ENCODE measurements at regions not wholly inside any gene's neighbourhood (a gene's known extent, or its start where the extent isn't known, plus 50 kb on each side); places are given as distances from the start of the nearest gene placed in this dataset.

DNA sequence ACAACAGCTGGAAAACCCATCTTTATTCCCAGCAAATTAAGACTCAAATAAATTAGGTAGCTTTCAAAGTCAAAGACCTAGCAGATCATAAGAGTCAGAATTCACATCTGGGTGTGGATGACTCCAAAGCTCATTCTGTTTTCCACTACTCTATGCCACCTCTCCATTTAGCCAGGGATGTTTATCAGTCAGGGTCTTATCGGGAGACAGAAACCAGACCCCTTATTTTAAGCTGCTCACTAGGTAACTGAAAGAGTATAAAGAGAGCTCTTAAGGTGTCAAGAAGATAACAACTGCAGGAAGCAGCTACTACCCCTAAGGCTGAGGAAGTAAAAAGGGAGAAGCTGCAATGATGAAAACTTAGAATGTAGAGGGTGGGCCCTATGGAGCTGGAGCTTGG, 333.7 kb upstream of the KLF3 start:
- DNase-seq: no peak
- Histone ChIP-seq H4K91ac (ENCODE audit: low read depth, low read length) (no peak overlapping the region), H2BK5ac (ENCODE audit: low read depth, low read length, poor library complexity) (no peak overlapping the region), H3K18ac (ENCODE audit: low read length) (no peak overlapping the region), H2AFZ (ENCODE audit: insufficient read depth, low read length, poor library complexity) (no peak overlapping the region), H3K4ac (ENCODE audit: low read depth, low read length) (no peak overlapping the region), H3K14ac (ENCODE audit: low read length) (no peak overlapping the region), H3K27me3 (ENCODE audit: insufficient read depth, low read length) (no peaks in the 10 kb centered on the region), H3K23ac (ENCODE audit: low read length) (no peak overlapping the region), H3K4me2 (ENCODE audit: low read length) (no peak overlapping the region), H2BK12ac (ENCODE audit: low read length) (no peak overlapping the region), H3K9me3 (ENCODE audit: insufficient read depth, low read depth, low read length) (no peaks in the 10 kb centered on the region), H3K9ac (ENCODE audit: low read length) (no peak overlapping the region), H3K79me2 (ENCODE audit: control insufficient read depth, insufficient read depth, low read length, poor library complexity) (peaks cover 2% of the 10 kb centered on the region), H3K4me3 (ENCODE audit: low read depth, low read length) (no peak overlapping the region), H3K4me1 (ENCODE audit: control insufficient read depth in 1 of 2, insufficient read depth in 2 of 2, low read length in 2 of 2) (peaks cover 8 to 14% of the 10 kb centered on the region in 2 experiments), H4K8ac (ENCODE audit: low read depth, low read length) (no peak overlapping the region), H3K36me3 (ENCODE audit: control insufficient read depth in 1 of 2, insufficient read depth in 2 of 2, low read length in 2 of 2) (no peaks in the 10 kb centered on the region), H2AK5ac (ENCODE audit: low read length) (no peak overlapping the region), H2BK120ac (ENCODE audit: insufficient read depth, low read length, poor library complexity) (no peak overlapping the region), H3K79me1 (ENCODE audit: low read length) (no peaks in the 10 kb centered on the region), H4K12ac (ENCODE audit: low read depth, low read length) (no peak overlapping the region), H3K27ac (ENCODE audit: low read depth, low read length) (no peak overlapping the region)
- no CpG with 5 or more reads among the region's 1 CpG for WGBS (ENCODE audit: extremely low coverage, insufficient coverage, insufficient read length)

DNA sequence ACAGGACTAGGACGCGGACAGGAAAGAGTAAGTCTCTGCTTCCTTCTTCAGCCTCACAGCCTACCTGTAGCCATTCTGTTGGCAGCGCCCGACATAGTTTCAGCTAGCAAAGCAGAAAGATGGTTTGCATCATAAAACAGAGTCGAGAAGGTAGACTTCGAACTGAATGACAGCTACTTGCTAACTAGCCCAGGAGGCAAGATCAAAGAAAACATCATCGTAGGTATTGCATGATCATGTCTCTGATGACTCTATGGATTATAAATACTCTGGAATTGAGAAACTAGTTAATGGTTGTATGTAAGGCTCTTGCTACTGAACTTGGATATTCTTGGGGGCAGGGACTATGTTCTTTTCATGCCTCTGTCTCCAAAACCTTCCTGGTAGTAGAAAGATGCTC, 333.1 kb upstream of the KLF3 start:
- WGBS (ENCODE audit: extremely low coverage, insufficient coverage, insufficient read length): no CpG with 5 or more reads among the region's 7 CpGs
- Histone ChIP-seq H4K91ac (ENCODE audit: low read depth, low read length) (no peak overlapping the region), H2BK12ac (ENCODE audit: low read length) (no peak overlapping the region), H3K23ac (ENCODE audit: low read length) (no peak overlapping the region), H3K14ac (ENCODE audit: low read length) (no peak overlapping the region), H3K4me3 (ENCODE audit: low read depth, low read length) (no peak overlapping the region), H3K4ac (ENCODE audit: low read depth, low read length) (no peak overlapping the region), H3K27ac (ENCODE audit: low read depth, low read length) (no peak overlapping the region), H3K9me3 (ENCODE audit: insufficient read depth, low read depth, low read length) (no peaks in the 10 kb centered on the region), H2BK5ac (ENCODE audit: low read depth, low read length, poor library complexity) (no peak overlapping the region), H3K36me3 (ENCODE audit: control insufficient read depth in 1 of 2, insufficient read depth in 2 of 2, low read length in 2 of 2) (no peaks in the 10 kb centered on the region), H3K4me1 (ENCODE audit: control insufficient read depth in 1 of 2, insufficient read depth in 2 of 2, low read length in 2 of 2) (peaks cover 8 to 14% of the 10 kb centered on the region in 2 experiments), H4K12ac (ENCODE audit: low read depth, low read length) (no peak overlapping the region), H2BK120ac (ENCODE audit: insufficient read depth, low read length, poor library complexity) (no peak overlapping the region), H3K18ac (ENCODE audit: low read length) (no peak overlapping the region), H3K4me2 (ENCODE audit: low read length) (no peak overlapping the region), H4K8ac (ENCODE audit: low read depth, low read length) (no peak overlapping the region), H2AFZ (ENCODE audit: insufficient read depth, low read length, poor library complexity) (no peak overlapping the region), H3K79me2 (ENCODE audit: control insufficient read depth, insufficient read depth, low read length, poor library complexity) (peaks cover 2% of the 10 kb centered on the region), H2AK5ac (ENCODE audit: low read length) (no peak overlapping the region), H3K27me3 (ENCODE audit: insufficient read depth, low read length) (no peaks in the 10 kb centered on the region), H3K9ac (ENCODE audit: low read length) (no peak overlapping the region), H3K79me1 (ENCODE audit: low read length) (no peaks in the 10 kb centered on the region)
- DNase-seq: no peak

- Histone ChIP-seq H3K36me3 (ENCODE audit: control insufficient read depth in 1 of 2, insufficient read depth in 2 of 2, low read length in 2 of 2) (no peaks in the 10 kb centered on the region), H2BK120ac (ENCODE audit: insufficient read depth, low read length, poor library complexity) (no peak overlapping the region)
- WGBS (ENCODE audit: extremely low coverage, insufficient coverage, insufficient read length): no CpG with 5 or more reads among the region's 4 CpGs
These were observed 331.3 kb upstream of the KLF3 start for GRCh38 chr4:38332699-38333098.

GRCh38 chr4:38333219-38333618, 330.8 kb upstream of the KLF3 start:
- H2AFZ ChIP-seq (ENCODE audit: insufficient read depth, low read length, poor library complexity): no peak overlapping the region
- H2BK5ac ChIP-seq (ENCODE audit: low read depth, low read length, poor library complexity): no peak overlapping the region
- no peak overlapping the region for H3K4ac ChIP-seq (ENCODE audit: low read depth, low read length)
- H3K23ac ChIP-seq (ENCODE audit: low read length): no peak overlapping the region
- H4K12ac ChIP-seq (ENCODE audit: low read depth, low read length): no peak overlapping the region
- no peak overlapping the region for H3K27ac ChIP-seq (ENCODE audit: low read depth, low read length)
- no peak overlapping the region for H3K9ac ChIP-seq (ENCODE audit: low read length)
- no peak overlapping the region for H4K91ac ChIP-seq (ENCODE audit: low read depth, low read length)
- H3K14ac ChIP-seq (ENCODE audit: low read length): no peak overlapping the region
- peaks cover 4 to 9% of the 10 kb centered on the region in 2 experiments for H3K4me1 ChIP-seq (ENCODE audit: control insufficient read depth in 1 of 2, insufficient read depth in 2 of 2, low read length in 2 of 2)
- no peak overlapping the region for H3K4me2 ChIP-seq (ENCODE audit: low read length)
- H4K8ac ChIP-seq (ENCODE audit: low read depth, low read length): no peak overlapping the region
- H2BK120ac ChIP-seq (ENCODE audit: insufficient read depth, low read length, poor library complexity): no peak overlapping the region
- no peaks in the 10 kb centered on the region for H3K79me2 ChIP-seq (ENCODE audit: control insufficient read depth, insufficient read depth, low read length, poor library complexity)
- no peak overlapping the region for H2AK5ac ChIP-seq (ENCODE audit: low read length)
- no peak overlapping the region for H3K4me3 ChIP-seq (ENCODE audit: low read depth, low read length)
- no peak overlapping the region for H2BK12ac ChIP-seq (ENCODE audit: low read length)
- H3K79me1 ChIP-seq (ENCODE audit: low read length): no peaks in the 10 kb centered on the region
- no peaks in the 10 kb centered on the region for H3K36me3 ChIP-seq (ENCODE audit: control insufficient read depth in 1 of 2, insufficient read depth in 2 of 2, low read length in 2 of 2)
- WGBS (ENCODE audit: extremely low coverage, insufficient coverage, insufficient read length): no CpG with 5 or more reads among the region's 2 CpGs
- H3K27me3 ChIP-seq (ENCODE audit: insufficient read depth, low read length): no peaks in the 10 kb centered on the region
- no peak for DNase-seq
- no peak overlapping the region for H3K18ac ChIP-seq (ENCODE audit: low read length)
- peaks cover 2% of the 10 kb centered on the region for H3K9me3 ChIP-seq (ENCODE audit: insufficient read depth, low read depth, low read length)

More at GRCh38 chr4:38332699-38333098, 331.3 kb upstream of the KLF3 start:
- Histone ChIP-seq H3K14ac (ENCODE audit: low read length) (no peak overlapping the region), H4K8ac (ENCODE audit: low read depth, low read length) (no peak overlapping the region), H2AK5ac (ENCODE audit: low read length) (no peak overlapping the region), H4K12ac (ENCODE audit: low read depth, low read length) (no peak overlapping the region), H4K91ac (ENCODE audit: low read depth, low read length) (no peak overlapping the region), H3K4me2 (ENCODE audit: low read length) (no peak overlapping the region), H3K23ac (ENCODE audit: low read length) (no peak overlapping the region), H3K4me1 (ENCODE audit: control insufficient read depth in 1 of 2, insufficient read depth in 2 of 2, low read length in 2 of 2) (peaks cover 8 to 14% of the 10 kb centered on the region in 2 experiments), H3K4me3 (ENCODE audit: low read depth, low read length) (no peak overlapping the region), H3K27me3 (ENCODE audit: insufficient read depth, low read length) (no peaks in the 10 kb centered on the region), H2AFZ (ENCODE audit: insufficient read depth, low read length, poor library complexity) (no peak overlapping the region), H3K79me2 (ENCODE audit: control insufficient read depth, insufficient read depth, low read length, poor library complexity) (no peaks in the 10 kb centered on the region), H3K79me1 (ENCODE audit: low read length) (no peaks in the 10 kb centered on the region), H2BK12ac (ENCODE audit: low read length) (no peak overlapping the region), H3K27ac (ENCODE audit: low read depth, low read length) (no peak overlapping the region), H3K18ac (ENCODE audit: low read length) (no peak overlapping the region), H2BK5ac (ENCODE audit: low read depth, low read length, poor library complexity) (no peak overlapping the region), H3K4ac (ENCODE audit: low read depth, low read length) (no peak overlapping the region), H3K9me3 (ENCODE audit: insufficient read depth, low read depth, low read length) (peaks cover 1% of the 10 kb centered on the region), H3K9ac (ENCODE audit: low read length) (no peak overlapping the region)
- no peak for DNase-seq
